ENCODE measurements at regions not wholly inside any gene's neighbourhood (a gene's known extent, or its start where the extent isn't known, plus 50 kb on each side); places are given as distances from the start of the nearest gene placed in this dataset.
A peak's percentile ranks its signal among the peaks of the same experiment; 100 is the strongest.
"Not testable (repeated sequence)": the region's sequence is repeated elsewhere in the genome, so short reads cannot be mapped to it uniquely, and the experiment has no call there.

DNA sequence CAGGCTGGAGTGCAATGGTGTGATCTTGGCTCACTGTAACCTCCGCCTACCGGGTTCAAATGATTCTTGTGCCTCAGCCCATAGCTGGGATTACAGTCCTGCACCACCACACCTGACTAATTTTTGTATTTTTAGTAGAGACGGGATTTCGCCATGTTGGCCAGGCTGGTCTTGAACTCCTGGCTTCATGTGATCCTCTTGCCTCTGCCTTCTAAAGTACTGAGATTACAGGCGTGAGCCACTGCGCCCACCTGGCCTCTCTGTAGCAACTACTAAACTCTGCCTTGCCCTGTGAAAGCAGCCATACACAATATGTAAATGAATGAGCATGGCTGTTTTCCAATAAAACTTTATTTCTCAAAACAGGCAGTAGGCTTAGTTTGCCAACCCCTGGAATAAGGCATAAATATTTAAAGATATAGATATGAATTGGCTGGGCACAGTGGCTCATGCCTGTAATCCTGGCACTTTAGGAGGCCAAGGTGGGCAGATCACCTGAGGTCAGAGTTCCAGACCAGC lies 127.9 kb upstream of the ZNF217 start:
- not testable (repeated sequence) for DNase-seq (ENCODE audit: low spot score)

DNA sequence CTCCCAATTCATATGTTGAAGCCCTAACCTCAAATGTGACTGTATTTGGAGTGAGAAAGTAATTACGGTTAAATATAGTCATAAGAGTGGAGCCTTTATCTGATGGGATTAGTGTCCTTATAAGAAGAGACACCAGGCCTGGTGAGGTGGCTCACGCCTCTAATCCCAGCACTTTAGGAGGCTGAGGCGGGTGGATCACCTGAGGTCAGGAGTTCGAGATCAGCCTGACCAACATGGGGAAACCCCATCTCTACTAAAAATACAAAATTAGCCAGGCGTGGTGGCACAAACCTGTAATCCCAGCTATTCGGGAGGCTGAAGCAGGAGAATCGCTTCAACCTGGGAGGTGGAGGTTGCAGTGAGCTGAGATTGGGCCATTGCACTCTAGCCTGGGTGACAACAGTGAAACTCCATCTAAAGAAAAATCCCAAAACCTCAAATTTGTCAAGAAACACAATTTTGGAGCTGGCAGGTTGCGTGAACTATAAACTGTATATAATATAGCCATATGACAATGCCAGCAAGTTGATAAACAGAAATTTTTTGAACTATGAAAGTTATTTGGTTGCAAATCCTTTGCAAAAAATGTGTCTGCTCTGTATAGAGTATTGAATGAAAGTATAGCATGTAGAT lies 125.6 kb upstream of the ZNF217 start:
- not testable (repeated sequence) for DNase-seq (ENCODE audit: low spot score)

DNA sequence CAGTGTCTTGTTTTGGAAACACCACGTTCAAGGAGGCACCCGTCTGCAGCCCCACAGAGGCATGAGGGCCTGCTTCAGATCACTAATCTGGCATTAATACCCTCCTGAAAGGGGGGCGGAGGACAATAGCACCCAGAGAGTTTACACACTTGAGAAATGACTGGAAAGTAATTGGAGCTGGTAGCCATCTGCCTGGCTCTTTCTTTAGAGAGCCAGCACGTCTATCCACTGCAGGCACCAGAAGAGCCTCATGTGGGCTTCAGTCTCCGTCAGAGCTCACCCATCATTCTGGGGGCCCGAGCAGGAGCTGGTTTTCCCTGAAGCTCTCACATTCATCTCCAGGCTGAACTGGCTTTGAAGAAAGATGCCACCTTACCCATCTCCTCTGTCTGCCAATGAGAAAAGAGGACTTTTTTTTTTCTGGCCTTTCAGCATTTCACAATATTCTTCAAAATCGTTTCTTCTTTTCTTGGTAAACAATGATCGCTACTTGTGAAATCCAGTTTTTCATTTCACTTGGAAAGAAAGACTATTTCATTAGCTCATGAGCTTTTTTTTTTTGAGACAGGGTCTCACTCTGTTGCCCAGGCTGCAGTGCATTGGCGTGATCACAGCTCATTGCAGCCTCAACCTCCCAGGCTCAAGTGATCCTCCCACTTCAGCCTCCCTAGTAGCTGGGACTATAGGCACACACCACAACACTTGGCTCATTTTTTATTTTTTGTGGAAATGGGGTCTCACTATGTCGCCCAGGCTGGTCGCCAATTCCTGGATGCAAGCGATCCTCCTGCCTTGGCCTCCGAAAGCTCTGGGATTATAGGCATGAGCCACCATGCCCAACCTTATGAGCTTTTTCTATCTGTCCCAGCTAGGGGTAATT lies 124.7 kb upstream of the ZNF217 start:
- no peak for DNase-seq (ENCODE audit: low spot score)

DNA sequence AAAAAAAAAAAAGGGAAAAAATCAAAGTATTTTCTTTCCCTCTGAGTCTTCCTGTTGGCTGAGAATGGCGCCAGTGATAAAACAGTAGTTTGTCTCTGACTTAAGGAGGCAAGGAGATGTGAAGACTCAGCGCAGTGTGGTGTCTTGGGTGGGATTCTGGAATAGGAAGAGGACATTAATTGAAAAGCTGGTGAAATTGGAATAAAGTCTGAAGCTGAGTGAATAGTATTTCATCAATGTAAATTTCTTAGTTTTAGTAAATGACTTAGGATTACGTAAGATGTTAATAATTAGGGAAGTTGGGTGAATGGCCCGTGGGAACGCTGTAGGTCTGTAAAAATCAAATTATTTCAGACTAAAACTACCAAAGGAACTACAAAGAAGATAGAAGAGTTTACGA lies 122.8 kb upstream of the ZNF217 start:
- no peak for DNase-seq (ENCODE audit: low spot score)

DNA sequence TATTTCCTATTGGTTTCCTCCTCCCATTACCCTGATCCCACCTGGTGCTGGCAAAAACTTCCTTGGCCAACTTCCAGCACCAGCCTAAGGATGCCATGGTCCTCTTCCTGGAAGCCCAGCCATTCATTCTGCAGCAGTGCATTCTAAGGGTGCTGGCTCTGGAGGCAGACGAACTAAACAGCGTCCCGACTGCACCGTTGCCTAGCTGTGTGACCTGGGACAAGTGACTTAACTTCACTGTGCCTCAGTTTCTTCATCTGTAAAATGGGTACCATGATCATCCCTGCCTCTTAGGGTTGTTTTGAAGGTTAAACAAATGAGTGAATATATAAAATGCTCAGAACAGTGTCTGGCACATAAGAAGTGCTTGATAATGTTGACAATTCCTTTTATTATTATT lies 120.9 kb upstream of the ZNF217 start:
- no peak for DNase-seq (ENCODE audit: low spot score)

DNA sequence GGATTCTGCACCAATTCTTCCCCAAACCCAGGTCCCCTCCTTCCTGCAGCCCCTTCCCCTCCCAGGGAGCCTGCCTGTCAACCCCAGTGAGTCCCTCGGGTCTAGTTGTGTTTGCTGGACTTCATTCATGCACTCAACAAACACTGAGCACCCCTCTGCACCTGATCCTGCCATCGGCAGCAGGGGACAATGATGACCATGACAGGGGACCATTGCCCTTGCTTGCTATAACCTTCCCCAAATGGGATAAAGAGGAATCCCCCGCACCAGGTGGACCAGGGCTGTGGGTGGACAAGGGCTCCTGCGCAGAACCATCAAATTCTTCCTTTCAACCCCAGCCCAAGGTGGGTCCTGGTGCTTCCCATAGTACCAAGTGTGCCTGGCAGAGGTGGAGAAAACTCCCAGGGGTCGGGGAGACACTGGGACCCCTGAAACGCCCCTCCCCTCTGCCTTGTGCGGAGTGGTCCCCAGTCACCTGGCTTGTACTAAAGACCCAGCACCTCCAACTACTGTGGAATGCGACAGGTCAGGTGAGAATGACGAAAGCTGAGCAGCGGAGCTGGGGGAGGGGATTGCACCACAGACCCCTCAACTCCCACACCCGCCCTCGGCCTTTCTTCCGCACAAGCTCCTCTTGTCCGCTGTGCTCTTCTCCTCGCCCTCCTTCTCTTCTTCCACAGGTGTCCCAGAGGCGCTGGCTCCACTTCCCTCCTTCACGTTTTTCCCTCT lies 119.9 kb upstream of the ZNF217 start:
- no peak for DNase-seq (ENCODE audit: low spot score)

DNA sequence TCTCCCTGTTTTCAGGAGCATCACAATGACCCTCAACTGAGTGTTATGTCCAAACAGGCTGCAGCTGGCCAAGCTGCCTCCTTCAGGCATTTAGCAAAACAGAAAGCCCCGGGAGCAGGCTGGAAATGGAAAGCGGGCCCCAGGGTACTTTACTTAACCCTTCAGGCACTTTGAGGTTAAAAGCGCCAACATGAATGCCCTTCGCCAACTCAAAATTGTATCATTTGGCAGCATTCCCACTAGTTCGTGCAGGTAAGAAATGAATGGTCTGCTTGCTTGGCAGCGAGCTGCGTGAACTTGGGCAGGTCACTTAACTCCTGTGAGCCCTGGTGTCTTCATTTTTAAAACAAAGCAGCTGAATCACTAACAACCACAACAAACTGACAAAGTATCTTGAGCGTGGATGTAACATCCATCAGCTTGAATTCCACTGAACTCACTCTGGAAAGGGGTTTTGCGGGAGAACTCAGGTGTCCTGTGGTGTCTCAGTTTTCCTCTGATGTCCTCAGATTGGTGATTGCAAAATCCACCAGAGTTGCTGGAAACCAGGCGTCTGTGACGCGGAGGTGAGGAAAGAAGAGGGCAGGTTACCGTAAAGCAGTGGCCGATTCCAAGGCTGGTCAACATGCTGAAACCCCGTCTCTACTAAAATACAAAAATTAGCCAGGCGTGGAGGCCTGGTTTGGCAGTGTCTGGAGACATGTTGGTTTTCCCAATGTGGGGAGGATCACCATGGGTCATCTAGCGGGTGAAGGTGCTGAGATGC lies 118.8 kb upstream of the ZNF217 start:
- DNase-seq (ENCODE audit: low spot score): no peak

DNA sequence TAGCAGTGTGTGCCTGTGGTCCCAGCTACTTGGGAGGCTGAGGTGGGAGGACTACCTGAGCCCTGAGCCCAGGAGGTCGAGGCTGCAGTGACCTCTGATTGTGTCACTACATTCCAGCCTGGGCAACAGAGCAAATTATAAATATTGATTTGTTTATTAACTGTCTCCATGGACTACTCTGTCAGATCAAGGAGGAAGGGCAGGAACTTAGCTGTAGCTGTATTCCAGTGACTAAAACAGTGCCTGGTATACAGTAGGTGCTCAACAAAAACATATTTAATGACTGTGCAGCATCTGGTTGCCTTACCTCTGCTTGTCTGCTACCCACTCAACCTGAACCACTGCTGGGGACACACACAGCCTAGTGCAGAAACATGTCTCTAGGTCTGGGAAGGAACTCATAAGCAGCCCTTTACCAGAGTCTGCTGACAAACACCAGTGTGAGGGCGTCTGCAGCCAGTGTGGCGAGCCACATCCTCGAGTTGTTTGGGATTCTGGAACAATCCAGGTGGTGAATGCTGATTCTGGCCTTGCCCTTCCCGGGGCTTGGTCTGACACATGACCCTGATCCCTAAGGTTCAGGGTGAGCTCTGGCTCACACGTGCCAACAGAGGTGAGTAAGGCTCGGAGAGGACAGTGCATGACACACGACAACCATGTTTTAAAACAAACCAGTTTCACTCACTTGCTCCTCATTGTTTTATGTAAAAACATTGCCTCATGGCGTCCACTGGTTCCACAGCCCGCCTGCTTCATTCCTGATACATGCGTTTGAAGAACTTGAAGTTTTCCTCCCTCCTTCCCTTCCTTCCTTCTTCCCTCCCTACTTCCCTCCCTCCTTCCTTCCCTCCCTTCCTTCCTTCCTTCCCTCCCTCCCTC lies 117.9 kb upstream of the ZNF217 start:
- DNase-seq (ENCODE audit: low spot score): no peak

DNA sequence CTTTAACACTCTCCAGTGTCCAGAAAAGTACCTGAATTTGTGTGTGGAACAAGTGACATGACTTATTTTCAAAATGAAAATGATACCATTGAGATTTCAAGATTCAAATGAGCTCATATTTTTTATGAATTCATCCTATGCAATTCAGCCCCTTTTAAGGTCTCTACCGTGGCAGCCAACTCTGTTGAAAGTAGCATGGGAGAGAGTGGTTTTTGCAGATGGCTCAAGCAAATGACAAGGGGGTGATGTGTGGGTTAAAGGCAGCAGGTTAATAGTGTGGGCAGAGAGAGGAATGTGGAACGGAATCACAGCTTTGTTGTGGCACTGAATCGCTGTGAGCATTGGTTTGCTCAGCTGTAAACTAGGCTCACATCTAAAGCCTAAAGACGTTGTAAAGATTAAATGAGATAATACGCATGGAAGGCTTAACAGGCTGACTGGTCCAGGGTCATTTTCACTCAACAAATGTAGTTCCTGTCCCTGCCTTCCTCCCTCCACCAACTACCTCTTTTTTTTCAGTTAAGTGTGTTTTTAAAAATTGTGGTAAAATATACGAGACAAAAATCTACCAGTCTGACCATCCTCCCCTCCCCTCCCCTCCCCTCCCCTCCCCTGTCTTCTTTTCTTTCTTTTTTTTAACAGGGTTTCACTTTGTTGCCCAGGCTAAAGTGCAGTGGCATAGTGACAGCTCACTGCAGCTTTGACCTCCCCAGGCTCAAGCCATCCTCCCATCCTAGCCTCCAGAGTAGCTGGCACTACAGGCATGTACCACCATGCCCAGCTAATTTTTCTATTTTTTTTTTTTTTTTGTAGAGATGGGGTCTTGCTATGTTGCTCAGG lies 114.7 kb upstream of the ZNF217 start:
- peak; percentile 15 for DNase-seq (ENCODE audit: low spot score)

DNA sequence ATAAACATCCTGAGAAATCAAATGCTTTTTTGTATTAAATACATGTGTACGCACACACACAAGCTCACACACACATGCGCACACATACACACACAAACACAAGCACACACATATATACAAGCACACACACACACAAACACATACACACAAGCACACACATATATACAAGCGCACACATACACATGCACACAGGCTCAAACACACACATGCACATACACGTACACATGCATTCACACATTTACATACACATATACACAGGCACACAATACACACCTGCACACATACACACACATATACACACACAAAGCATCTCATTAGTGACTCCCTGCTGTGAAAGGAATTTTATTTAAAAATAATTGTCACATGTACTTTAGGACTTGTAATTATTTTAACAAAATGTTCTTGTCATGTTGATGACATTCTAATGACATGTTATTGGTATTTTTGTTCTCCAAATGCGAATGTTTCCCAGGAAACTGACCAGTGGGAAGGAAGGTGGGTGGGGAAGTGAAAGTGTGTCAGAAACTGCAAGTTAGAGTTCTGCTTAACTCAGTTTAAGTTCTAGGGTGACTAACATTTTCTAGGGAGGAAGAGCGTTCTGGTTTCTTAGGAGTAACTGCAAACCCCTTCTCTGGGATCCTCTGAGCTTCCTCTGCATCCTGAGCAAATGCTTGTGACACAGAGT lies 113.9 kb upstream of the ZNF217 start:
- DNase-seq (ENCODE audit: low spot score): peak; percentile 43

DNA sequence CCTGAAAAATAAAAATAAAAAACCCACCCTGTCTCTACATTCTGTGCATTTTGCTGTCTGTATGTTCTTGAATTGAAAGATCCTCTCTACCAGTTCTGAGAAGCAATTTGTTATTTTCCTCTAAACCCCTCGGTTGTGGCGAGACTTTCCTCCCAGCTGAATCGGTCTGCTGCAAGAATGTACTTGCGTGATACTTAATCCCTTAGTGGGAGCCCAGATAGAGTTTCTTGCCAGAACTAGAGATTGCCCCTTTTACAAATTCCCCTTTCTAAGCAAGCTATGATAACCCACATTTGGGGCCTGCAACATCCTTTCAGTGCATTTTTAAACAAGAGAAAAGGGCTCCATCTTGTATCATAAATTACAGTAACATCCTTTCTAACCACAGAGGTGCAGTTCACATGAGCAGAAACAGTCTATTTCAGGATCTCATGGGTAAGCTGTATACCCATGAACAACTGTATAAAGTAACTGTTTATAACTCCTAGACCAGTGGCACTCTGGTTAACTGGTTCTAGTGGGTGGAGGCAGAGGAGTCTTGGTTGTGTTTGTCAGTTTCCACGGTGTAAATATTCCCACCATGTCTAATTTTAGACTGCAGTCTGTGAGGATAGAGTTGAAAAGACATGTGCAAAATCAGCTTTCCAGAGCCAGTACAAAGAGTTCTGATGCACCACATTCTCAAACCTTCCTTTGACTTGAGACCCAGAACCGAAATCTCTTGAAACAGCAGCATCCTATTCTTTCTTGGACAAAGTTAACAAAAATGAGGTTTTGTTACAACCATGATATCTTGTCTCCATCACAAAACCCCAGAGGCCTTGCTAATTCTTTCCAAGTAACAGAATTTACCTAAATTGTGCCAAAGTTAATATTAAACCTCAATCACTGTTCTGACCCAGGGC lies 113.1 kb upstream of the ZNF217 start:
- peak; percentile 48 for DNase-seq (ENCODE audit: low spot score)

DNA sequence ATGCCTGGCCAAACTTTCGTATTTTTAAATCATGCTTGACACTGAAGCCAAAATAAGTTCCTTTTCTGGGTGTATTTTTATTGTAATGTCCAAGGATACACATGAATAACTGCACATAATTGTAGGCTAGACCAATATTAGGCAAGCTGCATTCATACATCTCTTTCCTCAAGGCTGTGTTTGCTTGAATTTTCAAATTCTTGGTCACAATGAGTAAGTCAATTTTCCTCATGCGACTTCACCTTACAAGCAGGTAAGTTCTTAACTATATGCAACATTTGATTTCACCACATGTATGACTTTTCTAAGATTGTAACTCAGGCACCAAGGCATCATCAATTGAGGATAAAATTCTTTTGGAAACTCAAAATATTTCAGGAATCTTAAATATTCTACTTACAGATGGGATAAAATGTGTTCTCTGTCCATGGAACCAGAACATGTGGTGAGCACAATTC lies 112.4 kb upstream of the ZNF217 start:
- DNase-seq (ENCODE audit: low spot score): no peak

DNA sequence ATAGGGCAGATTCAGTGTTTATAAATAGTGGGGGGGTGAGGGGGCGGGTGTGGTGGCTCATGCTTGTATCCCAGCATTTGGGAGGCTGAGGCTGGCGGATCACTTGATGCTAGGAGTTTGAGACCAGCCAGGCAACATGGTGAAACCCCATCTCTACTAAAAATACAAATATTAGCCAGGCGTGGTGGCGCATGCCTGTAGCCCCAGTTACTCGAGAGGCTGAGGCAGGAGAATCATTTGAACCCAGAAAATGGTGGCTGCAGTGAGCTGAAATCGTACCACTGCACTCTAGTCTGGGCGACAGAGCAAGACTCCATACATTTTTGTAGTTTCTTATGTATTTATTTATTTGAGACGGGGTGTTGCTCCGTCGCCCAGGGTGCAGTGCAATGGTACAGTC lies 109.0 kb upstream of the ZNF217 start:
- no peak for DNase-seq (ENCODE audit: low spot score)

DNA sequence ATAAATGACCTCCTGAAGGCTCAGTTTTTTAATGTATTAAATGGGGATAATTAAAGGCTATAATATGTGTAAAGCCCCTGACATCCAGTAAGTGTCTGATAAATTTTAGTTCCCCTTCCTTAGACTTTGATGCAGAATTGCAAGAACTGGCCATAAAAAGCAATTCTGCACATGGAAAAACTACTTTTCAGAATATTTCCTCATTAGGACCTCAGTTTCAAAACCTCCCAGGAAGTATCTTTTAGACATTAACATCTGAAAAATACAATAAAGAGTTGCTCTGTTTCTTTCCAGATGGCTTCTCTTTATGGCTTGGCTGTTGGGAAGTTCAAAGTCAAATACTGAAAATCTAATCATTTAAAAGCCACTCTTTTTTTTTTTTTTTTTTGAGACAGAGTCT lies 106.3 kb upstream of the ZNF217 start:
- no peak for DNase-seq (ENCODE audit: low spot score)

DNA sequence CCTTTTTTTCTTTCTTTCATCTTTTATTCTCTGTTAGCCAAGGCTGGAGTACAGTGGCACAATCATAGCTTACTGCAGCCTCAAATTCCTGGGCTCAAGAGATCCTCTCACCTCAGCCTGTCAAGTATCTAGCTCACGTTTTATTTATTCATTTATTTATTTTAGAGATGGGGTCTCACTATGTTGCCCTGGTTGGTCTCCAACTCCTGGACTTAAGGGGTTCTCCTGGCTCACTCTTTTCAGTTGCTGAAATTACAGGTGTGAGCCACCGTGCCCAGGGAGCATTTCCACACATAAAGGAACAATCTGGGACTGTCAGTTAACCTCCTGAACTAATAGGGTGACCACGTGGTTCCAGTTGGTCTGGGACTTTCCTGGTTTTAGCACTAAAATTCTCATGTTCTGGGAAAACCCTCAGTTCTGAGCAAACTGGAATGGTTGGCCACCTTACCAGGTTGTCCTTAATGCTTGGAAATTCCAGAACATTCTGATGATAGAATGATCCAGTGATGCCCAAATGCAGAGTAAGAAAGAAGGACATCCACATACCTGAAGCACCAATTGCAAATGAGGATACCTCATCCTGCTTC lies 105.5 kb upstream of the ZNF217 start:
- DNase-seq (ENCODE audit: low spot score): no peak

DNA sequence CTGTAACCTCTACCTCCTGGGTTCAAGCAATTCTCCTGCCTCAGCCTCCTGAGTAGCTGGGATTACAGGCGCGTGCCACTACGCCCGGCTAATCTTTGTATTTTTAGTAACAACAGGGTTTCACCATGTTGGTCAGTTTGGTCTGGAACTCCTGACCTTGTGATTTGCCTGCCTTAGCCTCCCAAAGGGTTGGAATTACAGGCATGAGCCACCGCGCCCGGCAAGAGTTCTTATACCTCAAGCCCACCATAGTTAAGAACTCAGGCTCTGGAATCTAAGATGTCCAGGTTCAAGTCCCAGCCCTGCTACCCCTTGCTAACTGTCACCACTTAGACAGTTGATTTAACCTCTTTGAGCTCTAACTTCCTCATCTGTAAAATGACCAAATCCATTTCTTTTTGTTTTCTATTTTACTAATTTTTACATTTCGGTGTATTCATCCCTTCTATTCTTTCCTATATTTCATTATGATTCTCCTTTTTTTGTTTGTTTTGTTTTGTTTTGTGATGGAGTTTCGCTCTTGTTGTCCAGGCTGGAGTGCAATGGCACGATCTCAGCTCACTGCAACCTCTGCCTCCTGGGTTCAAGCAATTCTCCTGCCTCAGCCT lies 104.8 kb upstream of the ZNF217 start:
- no peak for DNase-seq (ENCODE audit: low spot score)

DNA sequence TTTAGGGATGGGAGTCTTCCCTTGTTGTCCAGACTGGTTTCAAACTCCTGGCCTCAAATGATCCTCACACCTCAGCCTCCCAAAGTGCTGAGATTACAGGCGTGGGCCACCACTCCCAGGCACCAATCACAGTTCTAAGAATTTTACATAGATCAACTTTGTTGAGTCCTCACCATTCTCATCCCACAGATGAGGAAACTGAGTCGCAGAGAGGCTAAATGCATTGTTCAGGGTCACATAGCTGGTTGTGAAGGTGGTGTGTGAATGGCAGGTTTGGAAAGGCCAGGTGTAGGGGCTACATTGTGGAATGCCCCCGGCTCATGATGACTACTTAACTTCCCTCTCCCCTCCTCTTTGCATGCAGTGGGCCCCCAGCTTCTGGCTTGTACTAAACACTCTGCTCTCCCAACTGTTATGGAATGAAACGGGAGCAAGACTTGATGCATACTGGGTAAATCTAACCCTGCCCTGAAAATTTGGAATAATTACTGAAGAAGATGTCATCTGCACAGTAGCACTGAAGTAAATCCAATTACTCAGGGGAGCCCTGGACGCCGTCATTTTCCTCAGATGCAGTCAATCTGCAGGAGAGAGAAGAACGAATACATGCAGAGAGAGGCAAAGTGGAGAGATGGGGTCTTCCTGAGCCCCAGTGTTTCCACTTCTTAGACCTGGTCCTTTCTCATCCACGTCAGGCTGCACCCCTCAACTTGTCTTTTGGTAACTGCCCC lies 102.3 kb upstream of the ZNF217 start:
- DNase-seq (ENCODE audit: low spot score): no peak

All from CD4-positive, alpha-beta T cell treated with Interleukin-2 at 100 ng/mL for 4 hours (primary cell).